GM21723 (cell line): ENCODE measurements at regions not wholly inside any gene's neighbourhood (a gene's known extent, or its start where the extent isn't known, plus 50 kb on each side); places are given as distances from the start of the nearest gene placed in this dataset.
"Not testable (repeated sequence)": the region's sequence is repeated elsewhere in the genome, so short reads cannot be mapped to it uniquely, and the experiment has no call there.

Experiments
- ATAC-seq: cut with Tn5 transposase; IDR thresholded peaks from one replicate; pipeline ENCODE4 v1.9.1; 2021; ENCODE audit warnings: mild to moderate bottlenecking, moderate library complexity; ENCODE audit not compliant: unreplicated experiment

GRCh38 chr9:22170556-22170955 is 161.5 kb upstream of the CDKN2B start:
- ATAC-seq, result no peak

DNA sequence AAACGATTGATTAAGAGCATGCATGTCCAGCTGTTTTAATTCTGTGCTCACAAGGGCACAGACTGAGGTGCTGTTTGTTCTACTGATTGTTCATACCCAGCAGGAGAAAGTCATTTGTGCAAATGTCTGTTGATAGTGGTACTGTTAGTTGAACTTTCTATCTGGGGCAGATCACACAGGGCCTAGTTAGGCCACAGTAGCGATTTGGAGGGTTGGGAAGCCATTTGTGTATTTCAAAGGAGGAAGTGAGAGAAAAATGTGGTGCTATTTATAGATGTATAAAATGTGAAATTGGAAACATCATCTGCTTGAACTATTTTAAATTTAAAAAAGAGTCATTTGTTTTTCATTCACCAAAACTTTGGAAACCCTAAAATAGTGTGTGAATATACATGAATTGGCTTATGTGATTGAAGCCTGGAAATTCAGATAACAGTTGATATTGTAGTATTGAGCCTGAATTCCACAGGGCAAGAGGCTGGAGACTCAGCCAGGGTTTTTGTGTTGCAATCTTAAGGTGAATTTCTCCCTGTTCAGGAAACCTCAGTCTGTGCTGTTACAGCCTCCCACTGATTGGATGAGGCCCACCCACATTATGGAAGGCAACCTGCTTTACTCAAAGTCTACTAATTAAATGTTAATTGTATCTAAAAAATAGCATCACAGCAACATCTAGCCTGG is 162.0 kb upstream of the CDKN2B start:
- ATAC-seq, result peak; percentile 75

DNA sequence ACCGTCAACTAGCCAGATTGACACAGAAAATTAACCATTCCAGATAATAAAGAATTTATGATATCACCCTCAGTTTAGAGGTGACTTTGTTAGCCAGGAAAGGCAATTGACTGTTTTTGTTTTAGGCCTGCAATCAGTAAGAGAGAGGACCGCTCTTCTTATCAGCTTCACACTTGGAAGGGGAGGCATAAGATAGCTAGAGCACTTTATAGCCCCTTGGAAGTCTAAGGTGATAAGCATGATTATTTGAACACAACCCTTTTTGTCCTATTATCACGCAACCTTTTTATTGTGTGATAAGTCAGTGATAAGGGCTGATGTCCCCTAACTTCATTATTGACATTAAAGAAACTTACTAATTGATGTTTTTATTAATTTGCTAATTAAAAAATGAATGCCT is 162.6 kb upstream of the CDKN2B start:
- ATAC-seq, result no peak

DNA sequence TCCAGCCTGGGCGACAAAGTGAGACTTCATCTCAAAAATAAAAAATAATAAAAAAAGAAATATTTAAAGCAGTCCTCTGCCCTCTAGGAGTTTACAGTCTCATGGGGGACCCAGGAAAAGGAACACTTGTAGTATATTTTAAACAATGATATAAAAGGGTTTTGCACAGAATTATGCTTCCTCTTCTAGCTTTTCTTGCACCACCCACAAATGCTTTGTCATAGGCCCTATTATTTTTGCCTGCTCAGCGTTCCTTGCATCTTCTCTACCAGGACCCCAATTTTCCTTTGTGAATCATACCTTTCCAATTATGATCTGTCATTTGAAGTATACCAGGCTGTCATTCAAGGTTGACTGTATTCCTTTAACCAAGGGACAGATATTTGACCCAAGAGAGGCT is 164.8 kb upstream of the CDKN2B start:
- ATAC-seq, result no peak

DNA sequence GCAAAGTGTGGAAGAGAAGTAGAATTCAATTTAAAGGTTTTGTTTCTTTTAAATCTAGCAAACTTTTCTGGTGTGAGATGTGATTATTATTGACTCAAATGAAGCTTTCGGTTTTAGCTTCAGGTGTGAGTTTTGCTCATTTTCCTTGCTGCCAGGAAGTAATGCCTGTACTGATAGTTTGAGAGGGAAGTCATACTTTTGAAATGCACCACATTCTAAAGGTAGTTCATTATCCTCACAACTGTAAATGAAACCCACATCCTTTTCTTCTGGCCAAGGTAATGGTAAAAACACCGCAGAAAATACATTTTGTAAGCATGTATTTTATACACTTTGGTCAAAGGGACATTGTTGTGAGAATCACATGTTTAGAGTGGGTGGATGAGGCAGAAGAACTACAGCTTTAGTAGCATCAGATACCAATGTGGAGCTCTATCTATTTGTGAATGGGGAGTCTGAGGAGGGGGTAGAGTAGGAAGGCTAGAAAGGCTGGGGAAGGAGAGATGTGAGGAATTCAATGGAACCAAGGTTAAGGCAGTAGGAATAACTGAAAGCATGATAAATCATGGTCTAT is 167.0 kb upstream of the CDKN2B start:
- ATAC-seq, result no peak

GRCh38 chr9:22181021-22181420 is 171.9 kb upstream of the CDKN2B start:
- ATAC-seq, result not testable (repeated sequence)

GRCh38 chr9:22189471-22189870 is 180.4 kb upstream of the CDKN2B start:
- ATAC-seq, result no peak

DNA sequence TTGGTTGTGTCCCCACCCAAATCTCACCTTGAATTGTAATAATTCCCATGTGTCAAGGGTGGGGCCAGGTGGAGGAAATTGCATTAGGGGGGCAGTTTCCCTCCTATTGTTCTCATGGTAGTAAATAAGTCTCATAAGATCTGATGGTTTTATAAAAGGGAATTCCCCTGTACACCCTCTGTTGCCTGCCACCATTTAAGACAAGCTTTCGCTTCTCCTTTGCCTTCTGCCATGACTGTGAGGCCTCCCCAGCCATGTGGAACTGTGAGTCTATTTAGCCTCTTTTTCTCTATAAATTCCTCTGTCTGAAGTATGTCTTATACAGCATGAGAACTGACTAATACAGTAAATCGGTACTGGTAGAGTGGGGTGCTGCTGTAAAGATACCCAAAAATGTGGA is 187.9 kb upstream of the CDKN2B start:
- peak; percentile 66 for ATAC-seq

GRCh38 chr9:22198681-22199080 is 189.6 kb upstream of the CDKN2B start:
- no peak for ATAC-seq

GRCh38 chr9:22201256-22201655 is 192.2 kb upstream of the CDKN2B start:
- ATAC-seq, result no peak

DNA sequence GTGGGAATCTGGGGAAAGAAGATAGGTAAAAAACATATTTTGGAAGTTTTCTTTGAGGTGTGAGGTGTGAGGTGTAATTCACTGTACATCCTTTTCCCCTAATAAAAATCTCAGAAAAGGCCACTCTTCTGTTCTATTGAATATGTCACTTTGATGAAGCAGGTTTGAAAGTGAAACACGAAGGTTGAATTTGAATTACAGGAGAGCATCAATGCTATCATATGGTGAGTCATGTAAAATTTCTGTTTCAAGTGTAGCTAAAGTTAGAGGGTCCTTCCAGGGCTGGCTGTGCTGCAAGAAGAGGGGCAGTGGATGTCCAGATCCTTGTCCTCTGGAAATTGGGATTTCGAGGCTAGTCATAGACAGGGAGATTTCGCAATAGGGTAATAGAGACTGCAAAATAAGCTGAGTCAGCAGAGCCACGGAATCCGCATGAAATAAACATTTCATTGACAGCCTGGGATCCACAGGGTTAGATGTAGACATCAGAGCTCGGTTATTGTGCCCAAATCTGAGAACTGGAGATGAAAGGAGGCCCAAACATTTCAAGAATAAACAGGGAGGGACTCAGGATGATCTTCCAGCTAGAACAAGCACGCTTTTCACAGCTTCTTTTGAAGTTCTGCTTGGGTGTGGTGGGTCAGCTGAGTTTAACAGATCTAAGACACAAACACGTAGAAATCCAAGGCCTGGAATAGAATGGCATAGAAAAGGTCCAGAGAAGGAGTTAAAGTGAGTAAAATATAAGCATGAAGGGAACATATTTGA is 194.4 kb upstream of the CDKN2B start:
- ATAC-seq, result no peak

DNA sequence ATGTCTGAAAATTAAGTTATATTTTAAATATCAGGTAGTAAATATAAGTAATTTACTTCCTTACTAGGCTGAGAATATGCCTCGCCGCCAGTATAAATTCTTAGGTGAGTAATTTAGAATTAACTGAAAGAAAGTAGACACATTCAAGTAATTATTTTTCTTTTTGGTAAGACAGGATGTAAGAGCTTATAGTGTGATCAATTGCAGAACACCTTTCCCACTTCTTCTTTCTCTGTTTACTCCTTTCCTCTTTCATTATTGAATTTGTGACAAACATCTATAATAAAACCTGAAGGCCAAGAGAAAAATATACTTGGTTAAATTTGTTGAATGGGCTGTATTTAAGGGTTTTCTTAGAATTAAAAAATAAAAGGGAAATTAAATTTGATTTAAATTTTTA is 195.1 kb upstream of the CDKN2B start:
- no peak for ATAC-seq

- ATAC-seq, result no peak
Observed at GRCh38 chr9:22206833-22207232, 197.7 kb upstream of the CDKN2B start.

GRCh38 chr9:22208846-22209585 is 199.9 kb upstream of the CDKN2B start:
- no peak for ATAC-seq

GRCh38 chr9:22210262-22210661 is 201.2 kb upstream of the CDKN2B start:
- no peak for ATAC-seq

GRCh38 chr9:22210936-22211335 is 201.8 kb upstream of the CDKN2B start:
- ATAC-seq, result no peak

DNA sequence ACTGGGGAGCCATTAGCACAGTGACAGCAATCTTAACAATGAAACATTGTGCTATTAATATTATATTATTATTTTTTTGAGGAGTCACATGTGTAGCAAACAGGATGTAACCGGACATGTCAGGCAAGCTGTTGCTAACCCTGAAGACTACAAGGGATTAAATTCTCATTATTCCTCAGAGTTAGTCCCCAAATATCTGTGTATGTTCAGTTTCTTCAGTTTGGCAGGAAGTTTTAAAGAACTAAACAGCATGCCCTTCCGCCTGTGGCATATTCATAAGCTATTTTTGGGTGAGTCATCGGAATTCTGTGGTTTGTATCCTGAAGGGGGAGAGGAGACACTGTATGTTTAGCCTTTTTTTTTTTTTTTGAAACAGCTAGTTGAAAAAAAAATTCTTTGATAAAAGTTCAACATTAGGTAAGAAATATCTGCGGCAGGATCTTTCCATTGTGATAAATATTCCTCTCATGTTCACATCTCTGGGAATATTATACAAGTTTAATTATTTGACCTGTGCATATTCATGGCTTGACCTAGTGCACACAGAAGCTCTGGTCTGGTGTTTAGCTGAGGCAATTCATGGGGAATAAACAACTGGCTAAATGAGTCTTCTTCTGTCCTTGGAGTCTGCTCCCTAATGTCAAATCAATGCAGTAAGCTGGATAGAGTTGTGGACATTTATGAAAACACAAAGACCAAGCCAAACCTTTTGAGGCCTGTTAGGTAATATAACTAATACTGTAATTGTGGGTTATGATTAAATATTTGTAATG is 202.7 kb upstream of the CDKN2B start:
- ATAC-seq, result no peak

DNA sequence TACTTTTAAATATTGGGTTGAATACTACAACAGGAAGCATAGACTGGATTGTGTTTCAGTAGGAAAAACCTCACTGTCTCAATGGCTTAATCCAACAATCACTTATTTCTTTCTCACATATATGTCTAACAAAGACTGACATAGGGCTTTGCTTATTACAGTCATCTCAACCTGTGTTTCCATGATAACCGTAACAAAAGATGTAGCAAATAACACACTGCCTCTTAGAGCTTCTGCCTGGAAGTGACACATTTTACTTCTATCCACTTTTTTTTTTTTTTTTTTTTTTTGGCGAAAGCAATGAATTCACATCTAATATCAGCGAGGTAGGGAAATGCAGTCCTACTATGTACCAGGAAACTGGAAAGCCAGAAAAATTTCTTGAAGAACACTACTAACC is 204.9 kb upstream of the CDKN2B start:
- no peak for ATAC-seq

DNA sequence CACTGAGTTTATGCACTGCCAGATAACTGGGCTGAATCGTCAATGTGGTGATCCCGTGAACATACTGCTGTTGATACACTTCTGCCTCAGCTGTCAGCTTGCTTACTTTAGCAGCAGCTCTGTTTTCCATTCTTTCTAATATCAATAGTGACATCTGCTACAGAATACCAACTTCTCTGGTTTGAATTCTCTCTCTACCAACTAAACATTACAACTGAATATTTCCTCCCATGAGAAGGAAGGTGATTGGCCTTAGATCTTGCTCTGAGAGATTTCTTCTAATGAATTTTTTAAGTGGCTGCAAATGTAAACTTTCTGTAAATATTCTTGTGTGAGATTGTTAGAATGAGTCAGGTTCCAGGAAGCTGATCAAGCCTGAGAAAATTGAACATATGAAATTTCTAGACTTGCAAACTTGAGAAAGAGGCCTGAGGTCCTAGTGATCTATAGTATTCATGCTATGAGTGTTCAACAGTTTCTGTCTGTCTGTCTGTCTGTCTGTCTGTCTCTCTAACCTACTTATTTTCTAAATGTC is 205.5 kb upstream of the CDKN2B start:
- no peak for ATAC-seq

- no peak for ATAC-seq
Observed at GRCh38 chr9:22215521-22215920, 206.4 kb upstream of the CDKN2B start.
